H1 (cell line): ENCODE measurements at regions not wholly inside any gene's neighbourhood (a gene's known extent, or its start where the extent isn't known, plus 50 kb on each side); places are given as distances from the start of the nearest gene placed in this dataset.

Experiments
- POLR2A ChIP-seq, 2 experiments: IDR thresholded peaks; 1 replicate in 1 of 2; 2 replicates in 1 of 2; pipeline ENCODE4 v1.6.1; 2011; ENCODE audit warnings: low read depth in 2 of 2, low read length in 2 of 2, mild to moderate bottlenecking in 2 of 2; ENCODE audit errors: control extremely low read depth in 1 of 2
- TF ChIP-seq, protein P1 (sequence below), 3 experiments: IDR thresholded peaks; 1 replicate in 2 of 3; 2 replicates in 1 of 3; pipeline versions ENCODE4 v1.5.1 to v1.6.1; 2011; ENCODE audit warnings: low read length in 3 of 3, mild to moderate bottlenecking in 3 of 3, inconsistent platforms in 2 of 3, low read depth in 1 of 3, moderate library complexity in 1 of 3; ENCODE audit not compliant: insufficient read depth in 1 of 3; ENCODE audit errors: control extremely low read depth in 1 of 3

DNA sequence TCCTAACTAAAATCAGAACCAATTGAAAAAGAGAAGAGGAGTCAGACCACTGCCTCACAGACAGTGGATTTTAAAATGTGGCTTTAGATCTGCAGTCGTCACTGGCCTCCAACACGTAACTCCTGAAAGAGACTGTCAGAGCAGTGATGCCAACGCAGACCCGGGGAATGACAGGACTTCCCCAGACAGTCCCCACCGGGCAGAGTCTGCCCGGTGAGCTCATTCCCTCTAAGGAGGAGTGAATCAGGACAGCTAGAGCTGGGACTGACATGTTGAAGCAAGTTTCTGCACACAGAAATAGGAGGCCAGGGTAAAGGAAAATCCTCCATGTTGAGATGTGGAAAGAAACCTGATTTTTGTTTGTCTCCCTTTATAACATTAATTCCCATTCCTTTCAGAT is 105.0 kb downstream of the TES start:
- no peak for TF ChIP-seq POLR2A (IDR thresholded peaks at IDR 0.05; ENCODE audit: control extremely low read depth in 1 of 2, low read depth in 2 of 2, low read length in 2 of 2)
- TF ChIP-seq, protein P1, sequence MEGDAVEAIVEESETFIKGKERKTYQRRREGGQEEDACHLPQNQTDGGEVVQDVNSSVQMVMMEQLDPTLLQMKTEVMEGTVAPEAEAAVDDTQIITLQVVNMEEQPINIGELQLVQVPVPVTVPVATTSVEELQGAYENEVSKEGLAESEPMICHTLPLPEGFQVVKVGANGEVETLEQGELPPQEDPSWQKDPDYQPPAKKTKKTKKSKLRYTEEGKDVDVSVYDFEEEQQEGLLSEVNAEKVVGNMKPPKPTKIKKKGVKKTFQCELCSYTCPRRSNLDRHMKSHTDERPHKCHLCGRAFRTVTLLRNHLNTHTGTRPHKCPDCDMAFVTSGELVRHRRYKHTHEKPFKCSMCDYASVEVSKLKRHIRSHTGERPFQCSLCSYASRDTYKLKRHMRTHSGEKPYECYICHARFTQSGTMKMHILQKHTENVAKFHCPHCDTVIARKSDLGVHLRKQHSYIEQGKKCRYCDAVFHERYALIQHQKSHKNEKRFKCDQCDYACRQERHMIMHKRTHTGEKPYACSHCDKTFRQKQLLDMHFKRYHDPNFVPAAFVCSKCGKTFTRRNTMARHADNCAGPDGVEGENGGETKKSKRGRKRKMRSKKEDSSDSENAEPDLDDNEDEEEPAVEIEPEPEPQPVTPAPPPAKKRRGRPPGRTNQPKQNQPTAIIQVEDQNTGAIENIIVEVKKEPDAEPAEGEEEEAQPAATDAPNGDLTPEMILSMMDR (IDR thresholded peaks at IDR 0.05; ENCODE audit: control extremely low read depth in 1 of 3, insufficient read depth in 1 of 3, low read depth in 1 of 3, low read length in 3 of 3), result no peak
